HEK293 (cell line): ENCODE measurements at regions not wholly inside any gene's neighbourhood (a gene's known extent, or its start where the extent isn't known, plus 50 kb on each side); places are given as distances from the start of the nearest gene placed in this dataset.

Experiments used
- CTCF ChIP-seq: fragments of 450-650 bp; formaldehyde crosslinking; IDR thresholded peaks from 2 replicates; pipeline ENCODE4 v1.5.1; 2016; ENCODE audit warnings: missing biosample characterization, missing genetic modification characterization
- GLI2 ChIP-seq: fragments of 450-650 bp; formaldehyde crosslinking; IDR thresholded peaks from 2 replicates; pipeline ENCODE4; 2017; ENCODE audit warnings: missing biosample characterization, missing genetic modification characterization, low read depth, borderline replicate concordance
- PRDM1 ChIP-seq: fragments of 450-650 bp; formaldehyde crosslinking; IDR thresholded peaks from 2 replicates; pipeline ENCODE4; 2016; ENCODE audit warnings: missing biosample characterization, missing genetic modification characterization
- REST ChIP-seq: fragments of 450-650 bp; formaldehyde crosslinking; IDR thresholded peaks from 2 replicates; pipeline ENCODE4 v1.5.1; 2016; ENCODE audit warnings: missing biosample characterization, missing genetic modification characterization
- ZBTB49 ChIP-seq: fragments of 450-650 bp; formaldehyde crosslinking; IDR thresholded peaks from 2 replicates; pipeline ENCODE4 v1.5.1; 2016; ENCODE audit warnings: missing biosample characterization, missing genetic modification characterization, low read depth
- ZEB2 ChIP-seq: fragments of 450-650 bp; formaldehyde crosslinking; IDR thresholded peaks from 2 replicates; pipeline ENCODE4 v1.5.1; 2016; ENCODE audit warnings: missing biosample characterization, missing genetic modification characterization
- ZFHX2 ChIP-seq: fragments of 450-650 bp; formaldehyde crosslinking; conservative IDR thresholded peaks from 2 replicates; pipeline ENCODE4 v1.5.1; 2016; ENCODE audit warnings: missing biosample characterization, missing genetic modification characterization
- ZNF280D ChIP-seq: fragments of 450-650 bp; formaldehyde crosslinking; IDR thresholded peaks from 2 replicates; pipeline ENCODE4 v1.5.1; 2016; ENCODE audit warnings: missing biosample characterization, missing genetic modification characterization
- ZNF560 ChIP-seq: fragments of 450-650 bp; formaldehyde crosslinking; IDR thresholded peaks from 2 replicates; pipeline ENCODE4 v1.5.1; 2017; ENCODE audit warnings: missing biosample characterization, missing genetic modification characterization, borderline replicate concordance
- ZNF660 ChIP-seq: fragments of 450-650 bp; IDR thresholded peaks from 2 replicates; pipeline ENCODE4 v1.5.1; 2018; ENCODE audit warnings: missing biosample characterization, mild to moderate bottlenecking, missing genetic modification characterization
- ZNF670 ChIP-seq: fragments of 450-650 bp; formaldehyde crosslinking; IDR thresholded peaks from 2 replicates; pipeline ENCODE4 v1.5.1; 2016; ENCODE audit warnings: missing biosample characterization, missing genetic modification characterization, low read depth
- TF ChIP-seq, protein P1 (sequence below): fragments of 450-650 bp; formaldehyde crosslinking; IDR thresholded peaks from 2 replicates; pipeline ENCODE4 v1.5.1; 2016; ENCODE audit warnings: missing biosample characterization, missing genetic modification characterization
- TF ChIP-seq, protein P2 (sequence below): fragments of 450-650 bp; formaldehyde crosslinking; IDR thresholded peaks from 2 replicates; pipeline ENCODE4 v1.5.1; 2016; ENCODE audit warnings: missing biosample characterization, missing genetic modification characterization, low read depth

- TF ChIP-seq, protein P1, sequence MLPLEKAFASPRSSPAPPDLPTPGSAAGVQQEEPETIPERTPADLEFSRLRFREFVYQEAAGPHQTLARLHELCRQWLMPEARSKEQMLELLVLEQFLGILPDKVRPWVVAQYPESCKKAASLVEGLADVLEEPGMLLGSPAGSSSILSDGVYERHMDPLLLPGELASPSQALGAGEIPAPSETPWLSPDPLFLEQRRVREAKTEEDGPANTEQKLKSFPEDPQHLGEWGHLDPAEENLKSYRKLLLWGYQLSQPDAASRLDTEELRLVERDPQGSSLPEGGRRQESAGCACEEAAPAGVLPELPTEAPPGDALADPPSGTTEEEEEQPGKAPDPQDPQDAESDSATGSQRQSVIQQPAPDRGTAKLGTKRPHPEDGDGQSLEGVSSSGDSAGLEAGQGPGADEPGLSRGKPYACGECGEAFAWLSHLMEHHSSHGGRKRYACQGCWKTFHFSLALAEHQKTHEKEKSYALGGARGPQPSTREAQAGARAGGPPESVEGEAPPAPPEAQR (tag by site-specific recombination), result no peak
- TF ChIP-seq REST (tag by site-specific recombination) (no peak), ZBTB49 (no peak), ZNF660 (no peak), ZNF670 (tag by site-specific recombination) (no peak), PRDM1 (no peak), GLI2 (tag by site-specific recombination) (no peak), CTCF (tag by site-specific recombination) (no peak), ZFHX2 (no peak), ZEB2 (tag by site-specific recombination) (no peak), ZNF280D (tag by site-specific recombination) (no peak), ZNF560 (tag by site-specific recombination) (no peak)
- TF ChIP-seq, protein P2, sequence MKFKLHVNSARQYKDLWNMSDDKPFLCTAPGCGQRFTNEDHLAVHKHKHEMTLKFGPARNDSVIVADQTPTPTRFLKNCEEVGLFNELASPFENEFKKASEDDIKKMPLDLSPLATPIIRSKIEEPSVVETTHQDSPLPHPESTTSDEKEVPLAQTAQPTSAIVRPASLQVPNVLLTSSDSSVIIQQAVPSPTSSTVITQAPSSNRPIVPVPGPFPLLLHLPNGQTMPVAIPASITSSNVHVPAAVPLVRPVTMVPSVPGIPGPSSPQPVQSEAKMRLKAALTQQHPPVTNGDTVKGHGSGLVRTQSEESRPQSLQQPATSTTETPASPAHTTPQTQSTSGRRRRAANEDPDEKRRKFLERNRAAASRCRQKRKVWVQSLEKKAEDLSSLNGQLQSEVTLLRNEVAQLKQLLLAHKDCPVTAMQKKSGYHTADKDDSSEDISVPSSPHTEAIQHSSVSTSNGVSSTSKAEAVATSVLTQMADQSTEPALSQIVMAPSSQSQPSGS (tag by site-specific recombination), result no peak
These were observed 239.9 kb upstream of the KCND2 start for GRCh38 chr7:120033114-120033513.
